Activated T-cell treated with anti-CD3 and anti-CD28 coated beads for 24 hours (primary cell): ENCODE measurements at regions not wholly inside any gene's neighbourhood (a gene's known extent, or its start where the extent isn't known, plus 50 kb on each side); places are given as distances from the start of the nearest gene placed in this dataset.
"Not testable (repeated sequence)": the region's sequence is repeated elsewhere in the genome, so short reads cannot be mapped to it uniquely, and the experiment has no call there.

Experiments used
- DNase-seq: peaks from one replicate; pipeline ENCODE4 v3.0.0-alpha.2; 2020; ENCODE audit warnings: low read depth

DNA sequence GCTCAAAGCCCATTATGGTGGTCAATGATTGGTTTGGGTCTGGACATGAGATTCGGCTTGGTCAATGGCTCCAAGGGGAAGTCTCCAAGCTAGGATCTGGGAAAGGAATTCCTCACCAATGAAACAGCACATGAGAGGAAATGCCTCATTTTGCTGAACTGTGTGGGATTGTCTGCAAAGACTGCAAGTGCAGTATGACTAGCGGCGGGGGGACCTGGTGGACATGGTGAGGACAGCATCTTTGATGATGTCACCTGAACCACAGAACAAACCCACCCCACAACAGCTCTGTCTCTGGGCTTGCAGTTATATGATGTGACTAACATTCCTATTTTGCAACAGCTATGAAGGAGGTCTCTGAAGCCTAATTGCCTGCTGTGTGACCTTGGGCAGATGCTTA, 50.6 kb upstream of the NKD1 start:
- DNase-seq, result no peak

DNA sequence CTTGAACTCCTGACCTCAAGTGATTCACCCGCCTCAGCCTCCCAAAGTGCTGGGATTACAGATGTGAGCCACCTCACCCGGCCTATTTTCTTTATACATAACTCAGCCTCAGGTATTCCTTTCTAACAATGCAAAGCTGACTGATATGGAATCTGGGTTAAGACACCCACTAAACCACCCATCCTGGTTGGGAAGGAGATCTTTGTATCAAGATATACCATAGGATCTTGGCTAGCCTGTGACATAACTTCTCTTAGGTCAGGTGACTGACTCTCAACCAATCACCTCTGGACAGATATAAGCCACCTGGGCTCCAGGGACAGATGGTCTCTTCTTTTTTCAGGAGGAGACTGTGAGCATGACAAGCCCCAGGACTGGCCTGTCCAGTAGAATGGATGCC, 51.2 kb upstream of the NKD1 start:
- no peak for DNase-seq

DNA sequence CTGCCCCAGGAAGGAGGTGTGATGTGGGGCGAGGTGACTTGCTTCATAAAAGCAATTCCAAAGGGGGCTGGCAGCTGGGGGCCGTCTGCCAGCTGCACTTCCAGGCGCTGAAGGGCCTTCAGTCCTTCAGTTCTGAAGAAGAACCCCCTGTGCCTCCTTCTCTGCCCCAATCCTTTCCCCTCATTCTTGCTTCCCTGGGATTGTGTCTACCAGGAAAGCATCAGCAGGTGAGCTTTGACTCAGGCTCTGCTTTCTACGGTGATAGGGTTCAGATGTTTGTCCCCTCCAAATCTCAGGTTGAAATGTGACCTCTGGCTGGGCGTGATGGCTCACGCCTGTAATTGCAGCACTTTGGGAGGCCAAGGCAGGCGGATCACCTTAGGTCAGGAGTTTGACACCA, 52.5 kb upstream of the NKD1 start:
- DNase-seq, result no peak

DNA sequence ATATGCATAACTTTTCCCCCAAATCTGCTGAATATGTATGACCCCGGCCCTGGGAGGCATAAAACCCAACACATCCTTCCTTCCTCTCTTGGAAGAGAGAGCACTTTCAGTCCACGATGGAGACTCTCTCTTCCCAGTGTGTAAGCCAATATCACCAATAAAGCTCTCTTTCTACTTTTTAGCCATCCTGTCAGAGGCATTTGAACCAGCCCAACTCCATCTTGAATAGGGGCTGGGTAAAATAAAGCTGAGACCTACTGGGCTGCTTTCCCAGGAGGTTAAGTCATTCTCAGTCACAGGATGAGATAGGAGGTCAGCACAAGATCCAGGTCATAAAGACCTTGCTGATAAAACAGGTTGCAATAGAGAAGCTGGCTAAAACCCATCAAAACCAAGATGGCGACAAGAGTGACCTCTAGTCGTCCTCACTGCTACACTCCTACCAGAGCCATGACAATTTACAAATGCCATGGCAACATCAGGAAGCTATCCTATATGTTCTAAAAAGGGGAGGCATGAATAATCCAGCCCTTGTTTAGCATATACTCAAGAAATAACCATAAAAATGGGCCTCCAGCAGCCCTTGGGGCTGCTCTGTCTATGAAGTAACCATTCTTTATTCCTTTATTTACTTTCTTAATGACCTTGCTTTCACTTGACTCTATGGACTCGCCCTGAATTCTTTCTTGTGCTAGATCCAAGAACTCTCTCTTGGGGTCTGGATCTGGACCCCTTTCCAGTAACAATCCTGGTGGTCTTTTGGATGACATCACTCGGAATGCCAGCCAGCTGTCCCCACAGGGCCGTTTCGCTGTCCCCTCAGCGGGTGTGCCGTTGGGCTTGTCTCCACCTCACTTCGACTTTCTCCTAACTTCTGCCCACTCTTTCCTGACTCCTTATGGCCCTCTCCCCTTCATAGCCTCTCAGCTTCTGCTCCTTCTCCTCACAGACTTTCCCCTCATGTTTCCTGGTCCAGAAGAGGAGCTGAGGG, 53.4 kb upstream of the NKD1 start:
- no peak for DNase-seq

DNA sequence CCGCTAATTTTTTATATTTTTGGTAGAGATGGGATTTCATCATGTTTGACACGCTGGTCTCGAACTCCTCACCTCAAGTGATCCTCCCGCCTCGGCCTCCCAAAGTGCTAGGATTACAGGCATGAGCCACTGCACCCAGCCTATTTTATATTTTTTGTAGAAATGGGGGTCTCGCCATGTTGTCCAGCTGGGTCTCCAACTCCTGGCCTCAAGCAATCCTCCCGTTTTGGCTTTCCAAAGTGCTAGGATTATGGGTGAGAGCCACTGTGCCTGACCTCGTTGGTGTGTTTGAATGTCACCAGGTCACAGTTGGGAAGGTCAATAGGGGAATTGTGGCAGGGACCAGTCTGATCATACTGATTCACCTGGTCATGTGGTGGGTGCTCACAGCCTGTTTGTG, 56.7 kb upstream of the NKD1 start:
- DNase-seq, result no peak

DNA sequence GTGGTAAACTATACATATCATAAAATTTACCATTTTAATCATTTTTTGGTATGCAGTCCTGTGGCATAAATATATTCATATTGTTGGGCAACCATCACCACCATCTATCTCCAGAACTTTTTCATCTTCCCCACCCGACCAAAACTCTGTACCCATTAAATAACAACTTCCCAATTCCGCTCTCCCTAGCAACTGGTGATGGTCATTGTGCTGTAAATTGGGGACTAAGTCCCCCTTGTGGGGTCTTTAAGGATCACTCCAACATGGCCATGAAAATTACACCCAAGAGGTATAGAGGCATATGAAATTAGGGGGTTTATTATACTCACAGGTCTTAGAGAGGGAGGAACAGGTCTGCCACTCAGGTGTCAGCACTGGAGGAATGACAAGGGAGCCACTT, 57.4 kb upstream of the NKD1 start:
- DNase-seq, result no peak

DNA sequence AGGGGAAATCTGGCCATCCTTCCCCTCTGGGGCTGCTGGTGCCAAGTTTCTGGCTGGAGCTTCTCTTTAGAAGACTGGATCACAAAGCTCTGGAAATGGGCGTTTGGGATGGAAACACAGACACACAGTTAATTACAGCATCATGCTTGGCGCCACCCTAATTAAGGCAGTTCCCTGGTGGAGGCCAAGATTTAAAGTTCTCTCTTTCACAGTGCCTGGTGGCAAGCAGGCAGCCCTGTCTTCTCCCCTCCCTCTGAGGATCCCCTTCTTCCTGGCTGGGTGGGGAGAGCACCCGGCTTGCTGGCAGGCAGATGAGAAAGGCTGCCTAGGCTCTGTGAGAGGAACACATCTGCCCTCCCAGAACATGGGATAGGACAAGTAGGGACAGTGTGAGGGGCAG, 59.0 kb upstream of the NKD1 start:
- DNase-seq, result no peak

DNA sequence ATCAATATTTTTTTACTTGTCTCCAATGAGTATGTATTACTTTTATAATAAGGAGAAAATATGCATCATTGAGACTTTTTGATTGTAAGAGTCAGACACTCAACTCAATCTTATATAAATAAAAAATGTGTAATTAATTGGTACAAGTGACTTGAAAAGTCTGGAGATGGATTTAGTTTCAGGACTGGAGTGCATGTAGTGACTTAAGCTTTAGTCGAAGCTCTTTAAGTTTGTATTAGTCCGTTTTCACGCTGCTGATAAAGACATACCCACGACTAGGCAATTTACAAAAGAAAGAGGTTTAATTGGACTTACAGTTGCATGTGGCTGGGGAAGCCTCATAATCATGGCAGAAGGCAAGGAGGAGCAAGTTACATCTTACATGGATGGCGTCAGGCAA, 60.7 kb upstream of the NKD1 start:
- DNase-seq, result no peak

DNA sequence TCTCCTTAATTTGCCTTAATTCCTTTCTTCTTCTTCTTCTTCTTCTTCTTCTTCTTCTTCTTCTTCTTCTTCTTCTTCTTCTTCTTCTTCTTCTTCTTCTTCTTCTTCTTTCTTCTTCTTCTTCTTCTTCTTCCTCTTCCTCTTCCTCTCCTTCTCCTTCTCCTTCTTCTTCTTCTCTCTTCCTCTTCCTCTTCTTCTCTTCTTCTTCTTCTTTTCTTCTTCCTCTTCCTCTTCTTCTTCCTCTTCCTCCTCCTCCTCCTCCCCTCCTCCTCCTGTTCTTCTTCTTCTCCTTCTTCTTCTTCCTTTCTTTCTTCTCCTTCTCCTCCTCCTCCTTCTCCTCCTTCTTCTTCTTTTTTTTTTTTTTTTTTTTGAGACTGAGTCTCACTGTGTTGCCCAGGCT, 62.0 kb upstream of the NKD1 start:
- not testable (repeated sequence) for DNase-seq

DNA sequence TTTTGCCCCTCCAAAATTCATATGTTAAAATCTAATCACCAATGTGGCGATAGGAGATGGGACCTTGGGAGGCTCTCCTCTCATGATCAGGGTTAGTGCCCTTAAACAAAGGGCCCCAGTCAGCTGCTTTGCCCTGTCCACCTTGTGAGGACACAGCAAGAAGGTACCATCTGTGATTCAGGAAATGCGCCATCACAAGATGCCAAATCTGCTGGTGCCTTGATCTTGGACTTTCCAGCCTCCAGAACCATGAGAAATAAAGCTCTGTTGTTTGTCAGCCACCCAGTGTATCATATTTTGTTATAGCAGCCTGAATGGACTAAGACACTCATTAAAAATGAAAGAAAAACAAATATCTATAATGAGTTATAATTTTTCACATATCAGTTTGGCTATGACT, 63.0 kb upstream of the NKD1 start:
- no peak for DNase-seq

DNA sequence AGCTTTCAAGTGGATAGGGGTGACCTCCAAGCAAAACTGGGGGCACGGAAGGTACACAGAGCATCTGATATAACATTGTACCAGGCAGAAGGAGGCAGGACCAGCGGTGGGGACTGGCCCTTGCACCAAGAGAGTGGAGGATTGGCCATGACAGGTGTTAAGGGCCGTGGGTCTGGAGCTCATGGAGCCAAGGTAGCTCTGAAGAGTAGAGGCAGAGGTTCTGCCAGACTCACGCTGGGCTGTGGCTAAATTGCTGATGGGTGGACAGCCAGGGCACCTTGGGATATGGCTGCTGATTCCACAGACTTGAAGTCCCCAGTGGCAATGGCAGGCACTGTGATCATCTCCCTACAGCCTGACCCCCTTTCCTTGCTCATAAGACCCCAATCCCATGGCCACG, 65.9 kb upstream of the NKD1 start:
- no peak for DNase-seq

DNA sequence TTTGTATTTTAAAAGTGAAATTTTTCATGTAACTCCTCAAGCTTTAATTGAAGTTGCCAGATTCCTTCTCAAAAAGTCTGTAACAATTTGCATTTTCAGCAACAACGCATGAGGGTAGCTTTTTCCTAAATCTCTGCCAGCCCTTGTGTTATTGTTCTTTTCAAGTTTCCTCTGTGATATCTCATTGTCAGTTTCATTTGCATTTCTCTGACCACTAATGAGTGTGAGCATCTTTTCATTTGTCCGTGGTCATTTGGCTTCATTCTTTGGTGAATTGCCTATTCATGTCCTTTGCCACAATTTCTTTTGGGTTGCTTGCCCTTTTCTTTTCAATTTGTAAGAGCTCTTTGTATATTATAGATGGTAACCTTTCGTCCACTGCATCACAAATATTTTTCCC, 68.0 kb upstream of the NKD1 start:
- no peak for DNase-seq

DNA sequence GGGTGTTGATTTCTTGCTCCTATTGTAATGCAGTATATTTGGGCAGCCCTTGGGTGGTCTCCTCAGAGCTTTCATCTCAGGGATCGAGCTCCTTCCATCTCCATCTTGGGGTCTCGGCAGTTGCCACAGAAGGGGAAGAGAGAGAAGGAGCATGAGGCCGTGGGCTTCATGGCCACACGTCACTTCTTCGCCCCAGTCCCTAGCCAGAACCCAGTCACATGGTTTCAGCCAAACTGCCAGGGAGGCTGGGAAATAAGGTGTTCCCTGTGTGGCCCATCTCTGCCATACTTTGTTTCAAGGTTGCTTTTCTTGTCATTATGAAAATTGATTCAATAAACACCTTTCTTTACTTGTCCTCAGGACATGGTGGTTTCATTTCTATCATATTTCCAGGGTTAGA, 68.4 kb upstream of the NKD1 start:
- no peak for DNase-seq

DNA sequence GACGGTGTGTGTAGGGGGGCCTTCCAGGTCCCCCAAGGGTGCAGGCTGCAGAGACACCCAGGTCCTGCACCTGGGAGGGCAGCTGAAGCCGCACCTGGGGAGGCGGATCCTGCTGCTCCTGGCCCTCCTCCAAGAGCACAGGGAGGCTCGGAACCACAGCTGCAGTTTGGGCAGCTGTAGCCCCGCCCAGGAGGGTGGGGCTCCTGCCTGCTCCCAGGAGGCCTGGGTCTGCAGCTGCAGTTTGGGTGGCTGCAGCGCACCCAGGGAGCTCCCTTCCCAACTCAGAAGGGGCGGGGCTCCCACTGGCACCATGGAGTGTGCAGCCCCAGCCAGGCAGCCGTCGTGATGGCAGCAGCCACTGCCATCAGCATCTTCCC, 69.4 kb upstream of the NKD1 start:
- no peak for DNase-seq

DNA sequence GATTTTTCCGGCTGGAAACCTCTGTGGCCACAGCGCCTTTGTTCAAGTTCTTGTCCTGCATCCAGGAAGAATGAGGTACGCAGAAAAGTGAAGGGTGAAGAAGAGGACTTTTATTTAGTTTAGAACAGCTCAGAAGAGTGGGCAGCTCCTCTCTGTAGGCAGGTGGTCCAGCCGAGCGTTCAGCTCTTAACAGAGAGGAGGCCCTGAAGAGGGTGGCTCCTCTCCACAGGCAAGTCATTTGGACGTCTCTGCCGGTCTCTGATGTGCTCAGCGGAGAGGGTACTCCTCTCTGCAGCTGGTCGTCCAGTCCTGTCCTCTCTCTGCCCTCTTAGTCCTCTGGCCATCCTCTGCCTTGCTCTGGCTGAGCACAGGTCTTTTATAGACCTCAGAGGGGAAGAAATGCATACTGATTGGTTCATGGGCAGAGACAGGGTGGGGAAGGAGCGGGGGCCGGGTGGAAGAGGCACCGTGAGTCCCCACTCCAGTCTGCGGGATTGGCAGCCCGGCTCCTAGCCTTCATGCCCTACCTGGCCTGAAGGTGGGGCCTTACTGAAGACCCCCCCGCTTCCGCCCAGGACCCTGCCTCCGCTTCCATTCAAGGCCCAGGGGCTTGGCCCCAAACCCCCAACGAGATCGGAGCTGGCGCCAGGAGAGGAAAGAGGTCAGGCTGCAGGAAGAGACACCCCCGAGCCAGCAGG, 70.0 kb upstream of the NKD1 start:
- DNase-seq, result no peak

DNA sequence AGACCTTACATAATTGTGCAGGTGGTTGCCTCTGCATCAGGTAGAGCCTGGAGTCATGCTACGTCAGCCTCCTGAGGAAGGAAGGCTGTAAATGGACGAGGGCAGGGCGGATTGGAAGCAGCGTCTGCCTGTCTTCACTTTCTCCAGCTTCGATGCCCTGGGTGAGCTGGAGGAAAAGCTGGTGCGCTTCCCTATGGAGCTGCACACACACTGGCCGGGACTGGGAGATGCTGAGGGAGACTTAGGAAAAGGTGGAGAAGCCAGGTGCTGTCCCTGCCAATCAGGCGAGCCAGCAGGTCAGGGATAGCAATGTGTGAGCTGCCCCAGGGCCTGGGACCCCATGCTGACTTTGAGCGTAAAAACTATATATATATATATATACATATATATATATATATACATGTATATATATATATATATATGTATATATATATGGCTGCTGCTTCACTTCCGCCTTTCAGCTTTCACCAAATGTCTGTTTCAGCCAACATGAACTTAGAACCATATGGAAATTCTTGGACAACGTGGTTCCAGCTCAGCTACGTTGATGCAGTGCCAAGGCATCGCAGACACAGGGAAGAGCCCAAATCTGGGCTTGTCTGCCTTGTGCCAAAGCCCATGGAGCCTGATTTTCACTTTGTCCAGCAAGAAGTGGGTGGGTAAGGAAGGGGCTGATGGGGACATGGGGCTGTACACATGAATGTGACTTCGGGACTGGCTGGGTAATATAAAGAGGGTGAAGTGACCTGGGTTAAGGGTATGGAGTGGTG, 71.5 kb upstream of the NKD1 start:
- no peak for DNase-seq

DNA sequence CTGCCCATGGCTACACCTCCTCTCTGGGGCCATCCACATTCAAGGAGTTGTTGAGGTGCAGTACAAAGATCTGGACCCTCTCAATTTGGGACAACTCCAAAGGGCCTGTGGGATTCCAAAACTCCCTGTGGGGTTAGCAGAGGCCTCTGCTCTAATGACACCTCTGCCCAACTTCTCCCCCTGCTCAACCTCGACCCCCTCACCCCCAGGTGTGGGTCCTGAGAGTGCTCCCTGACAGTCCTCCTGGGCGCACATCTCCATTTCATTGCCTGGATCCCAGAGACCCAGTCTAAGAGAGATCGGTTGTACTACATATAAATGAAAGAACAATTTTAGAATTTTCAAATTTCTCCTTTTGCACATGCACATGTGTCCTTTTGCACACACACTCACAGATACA, 73.0 kb upstream of the NKD1 start:
- DNase-seq, result no peak

DNA sequence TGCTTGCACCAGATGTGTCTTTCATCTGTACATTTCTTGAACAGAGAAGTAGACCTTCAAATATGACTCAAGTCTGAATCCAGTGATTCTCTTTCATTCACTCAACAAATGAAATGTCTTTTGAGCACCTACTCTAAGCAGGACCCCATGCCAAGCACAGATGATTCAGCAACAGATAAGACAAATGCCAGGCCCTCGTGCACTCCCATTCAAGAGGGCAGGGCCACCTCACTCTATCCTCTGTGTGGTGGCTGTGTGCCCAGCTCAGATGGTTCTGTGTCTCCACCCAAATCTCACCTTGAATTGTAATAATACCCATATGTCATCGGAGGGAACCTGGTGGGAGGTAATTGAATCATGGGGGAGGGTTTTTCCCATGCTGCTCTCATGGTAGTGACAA, 74.1 kb upstream of the NKD1 start:
- no peak for DNase-seq

DNA sequence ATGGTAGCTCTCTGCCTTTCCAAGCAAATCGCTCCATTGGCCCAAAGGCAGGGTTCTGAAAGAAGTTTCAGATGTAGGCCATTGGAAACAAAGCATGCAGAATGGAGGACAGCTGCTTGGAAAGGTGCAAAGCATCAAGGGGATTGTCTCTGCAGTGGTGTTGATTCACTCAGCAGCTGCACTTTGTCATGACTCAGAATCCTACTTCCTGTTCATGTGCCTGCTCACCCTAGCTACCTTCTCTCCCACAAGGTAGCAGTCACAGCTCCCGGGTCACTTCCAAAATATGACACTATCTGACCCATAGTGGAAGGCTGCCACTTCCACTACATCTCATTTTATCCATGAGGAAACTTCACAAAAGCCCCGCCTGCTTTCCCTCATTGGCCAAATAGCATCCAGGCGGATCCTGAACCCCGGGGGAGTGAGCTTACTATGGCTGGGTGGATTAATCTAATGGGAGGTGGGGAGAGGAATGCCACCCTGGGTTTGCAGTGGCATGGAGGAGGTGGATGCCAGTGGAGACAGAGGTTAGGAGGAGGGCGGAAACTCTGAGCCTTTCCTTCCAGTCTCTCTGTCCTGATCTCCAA, 74.7 kb upstream of the NKD1 start:
- DNase-seq, result peak; percentile 5

DNA sequence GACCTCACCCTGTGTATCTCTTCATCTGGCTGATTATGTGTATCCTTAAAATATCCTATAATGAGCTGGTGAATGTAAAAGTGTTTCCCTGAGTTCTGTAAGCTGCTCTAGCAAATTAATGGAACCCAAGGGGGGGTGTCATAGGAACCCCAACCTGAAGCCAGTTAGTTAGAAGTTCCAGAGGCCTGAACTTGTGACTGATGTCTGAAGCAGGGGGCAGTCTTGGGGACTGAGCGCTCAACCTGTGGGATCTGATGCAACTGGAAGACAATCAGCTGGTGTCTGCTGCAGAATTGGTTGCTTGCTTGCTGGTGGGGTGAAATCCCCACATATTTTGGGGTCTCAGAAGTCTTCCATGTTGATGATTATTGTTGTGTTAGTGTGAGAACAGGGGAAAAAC, 75.7 kb upstream of the NKD1 start:
- no peak for DNase-seq

DNA sequence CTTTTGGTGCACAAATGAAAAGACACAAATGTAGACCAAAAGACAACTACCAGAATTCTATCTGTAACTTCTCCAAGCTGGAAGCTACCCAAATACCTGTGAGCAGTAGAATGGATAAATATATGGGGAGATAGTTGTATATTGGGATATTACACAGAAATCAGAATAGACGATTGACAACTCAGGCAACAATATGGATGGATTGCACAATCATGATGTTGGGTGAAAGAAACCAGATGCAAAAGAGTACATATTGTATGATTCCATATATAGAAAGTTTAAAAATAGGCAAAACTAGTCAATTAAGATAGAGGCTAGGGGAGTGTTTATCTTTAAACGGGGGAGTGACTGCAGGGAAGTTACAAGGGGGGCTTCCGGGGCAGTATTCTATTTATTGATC, 77.5 kb upstream of the NKD1 start:
- no peak for DNase-seq

DNA sequence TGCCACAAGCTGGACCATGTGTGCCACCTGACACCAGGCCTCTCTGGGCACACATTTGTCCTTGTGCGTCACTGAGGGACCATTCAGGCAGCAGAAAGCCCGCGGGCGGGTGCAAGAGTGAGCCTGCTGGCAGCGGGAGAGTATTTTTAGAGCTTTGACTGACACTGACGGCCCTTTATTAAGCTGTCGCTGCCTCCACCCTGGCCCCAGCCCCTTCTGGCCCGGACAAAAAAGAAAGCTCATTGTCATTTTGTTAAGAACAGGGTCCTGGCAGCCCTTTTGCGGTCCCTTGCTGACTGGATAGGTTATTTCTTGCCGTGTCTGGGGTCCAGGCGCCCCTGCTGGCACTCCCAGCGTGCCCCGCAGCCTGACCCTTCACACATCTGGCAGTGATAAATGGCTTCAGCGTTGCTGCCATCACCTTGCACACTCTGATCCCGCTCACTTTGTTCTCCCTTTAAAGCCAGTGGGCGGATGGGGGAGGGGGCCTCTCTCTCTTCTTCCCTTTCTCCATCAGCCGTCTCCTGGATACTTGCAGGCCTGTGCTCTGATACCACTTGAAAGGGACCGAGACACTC, 78.4 kb upstream of the NKD1 start:
- no peak for DNase-seq
